Suprapubic skin (tissue), 4 donors: ENCODE measurements at regions not wholly inside any gene's neighbourhood (a gene's known extent, or its start where the extent isn't known, plus 50 kb on each side); places are given as distances from the start of the nearest gene placed in this dataset.

Experiments
- DNase-seq, 2 donors: peaks; one replicate each; pipeline ENCODE4 v3.0.0-alpha.2; 2019; ENCODE audit warnings: low spot score in 2 of 2
- H3K27ac ChIP-seq: fragments of 200-600 bp; sonication (generic); one replicate; pipeline ENCODE4 v1.5.1; 2019
- H3K27me3 ChIP-seq: fragments of 200-600 bp; sonication (generic); one replicate; pipeline ENCODE4 v1.5.1; 2019
- H3K36me3 ChIP-seq: fragments of 200-600 bp; sonication (generic); one replicate; pipeline ENCODE4 v1.5.1; 2019
- H3K4me1 ChIP-seq: fragments of 200-600 bp; sonication (generic); one replicate; pipeline ENCODE4 v1.5.1; 2019
- H3K4me3 ChIP-seq: fragments of 200-600 bp; sonication (generic); one replicate; pipeline ENCODE4 v1.5.1; 2019; ENCODE audit warnings: mild to moderate bottlenecking
- H3K9me3 ChIP-seq: fragments of 200-600 bp; sonication (generic); one replicate; pipeline ENCODE4 v1.5.1; 2019
- CTCF ChIP-seq, 2 donors: fragments of 200-600 bp in 1 of 2; fragments of 450-650 bp in 1 of 2; sonication (generic) in 1 of 2; IDR thresholded peaks; one replicate each; pipeline ENCODE4 v1.5.1; 2016 to 2019; ENCODE audit warnings: antibody characterized with exemption in 2 of 2, mild to moderate bottlenecking in 1 of 2, moderate library complexity in 1 of 2
- EP300 ChIP-seq: sonication (generic); formaldehyde crosslinking; IDR thresholded peaks from one replicate; pipeline ENCODE4 v1.6.1; 2017; ENCODE audit warnings: antibody characterized with exemption
- POLR2A ChIP-seq, 2 donors: fragments of 450-650 bp; IDR thresholded peaks; one replicate each; pipeline ENCODE4 v1.6.1; 2017; ENCODE audit warnings: antibody characterized with exemption in 2 of 2, mild to moderate bottlenecking in 2 of 2, moderate library complexity in 2 of 2
- POLR2AphosphoS5 ChIP-seq, 3 donors: sonication (generic); formaldehyde crosslinking; IDR thresholded peaks; one replicate each; pipeline ENCODE4 v1.6.1; 2017; ENCODE audit warnings: antibody characterized with exemption in 3 of 3
- WGBS: methylation state at CpG from one replicate; pipeline ENCODE4 v1.1.5; 2018; 5-methylcytosine and 5-hydroxymethylcytosine counted together

DNA sequence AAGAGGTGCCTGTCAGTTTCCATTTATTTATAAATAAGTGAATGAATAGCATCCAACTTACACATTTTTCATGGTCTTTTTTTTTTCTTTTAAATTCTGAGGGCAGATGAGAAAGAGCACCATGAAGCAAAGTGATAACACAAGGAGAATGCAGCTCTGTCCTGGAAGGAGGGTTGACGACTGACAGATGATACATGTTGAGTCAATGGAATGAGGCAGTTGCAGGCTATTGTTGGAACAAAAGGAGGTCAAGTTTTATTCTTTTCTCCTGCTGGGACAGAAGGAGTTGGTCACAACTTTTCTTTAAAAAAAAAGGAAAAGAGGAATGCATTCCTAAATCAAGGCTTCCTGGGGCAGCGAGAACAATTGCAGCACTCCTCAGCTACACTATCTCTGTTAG, 119.9 kb upstream of the PLEKHG7 start:
- no peaks in the 10 kb centered on the region for H3K9me3 ChIP-seq
- H3K27ac ChIP-seq: no peak overlapping the region
- WGBS: 84% methylated on average over 2 of the region's 2 CpGs
- no peaks in the 10 kb centered on the region for H3K27me3 ChIP-seq
- H3K4me3 ChIP-seq: no peak overlapping the region
- DNase-seq: no peak
- no peak for TF ChIP-seq CTCF (IDR thresholded peaks at IDR 0.05)
- TF ChIP-seq POLR2A (IDR thresholded peaks at IDR 0.05): no peak
- no peak for TF ChIP-seq POLR2AphosphoS5 (IDR thresholded peaks at IDR 0.05)
- no peak for TF ChIP-seq EP300
- no peaks in the 10 kb centered on the region for H3K4me1 ChIP-seq
- H3K36me3 ChIP-seq: no peaks in the 10 kb centered on the region

DNA sequence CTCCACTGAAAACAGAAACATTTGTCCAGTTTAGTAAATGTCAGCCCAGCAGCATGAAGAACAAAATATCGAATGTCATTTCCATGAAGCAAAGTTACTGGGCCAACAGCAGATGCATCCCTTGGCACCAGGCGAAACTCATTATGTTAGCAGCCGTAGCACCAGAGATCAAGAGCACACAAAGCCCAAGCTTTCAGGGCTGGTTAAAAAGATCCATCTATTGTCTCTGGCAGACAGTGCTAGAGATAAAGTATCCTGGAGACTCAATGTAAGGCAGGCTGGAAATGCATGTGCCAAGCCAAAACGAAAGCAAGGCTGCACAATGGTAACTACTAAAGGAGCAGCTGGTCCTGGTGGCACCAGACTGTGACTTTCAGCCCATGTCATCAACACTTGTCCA, 120.3 kb upstream of the PLEKHG7 start:
- Histone ChIP-seq H3K4me1 (no peaks in the 10 kb centered on the region), H3K9me3 (no peaks in the 10 kb centered on the region), H3K36me3 (no peaks in the 10 kb centered on the region), H3K27ac (no peak overlapping the region), H3K27me3 (no peaks in the 10 kb centered on the region), H3K4me3 (no peak overlapping the region)
- TF ChIP-seq EP300 (no peak), POLR2A (IDR thresholded peaks at IDR 0.05) (no peak), CTCF (IDR thresholded peaks at IDR 0.05) (no peak), POLR2AphosphoS5 (IDR thresholded peaks at IDR 0.05) (no peak)
- DNase-seq: no peak
- whole genome bisulfite sequencing: 75% methylated on average over 4 of the region's 4 CpGs

DNA sequence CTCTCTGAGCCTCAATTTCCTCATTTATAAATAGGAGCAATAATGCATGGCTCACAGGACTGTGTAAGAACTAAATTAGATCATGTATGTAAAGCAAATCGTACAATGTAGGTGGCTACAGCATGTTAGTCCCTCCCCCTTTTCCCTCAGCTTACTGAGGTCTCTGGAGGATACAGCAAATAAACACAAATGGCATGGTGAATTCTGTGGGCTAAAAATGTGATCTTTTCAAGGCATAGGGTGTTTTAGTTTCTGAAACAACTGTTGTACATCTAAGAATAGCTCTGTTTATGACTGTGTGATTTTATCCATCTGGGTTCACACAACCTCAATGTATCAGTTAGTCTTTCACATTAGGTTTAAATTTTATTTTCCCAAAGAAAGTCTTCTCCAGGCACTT, 121.2 kb upstream of the PLEKHG7 start:
- H3K27ac ChIP-seq: no peak overlapping the region
- WGBS: 70% methylated on average over 1 of the region's 1 CpG
- no peaks in the 10 kb centered on the region for H3K27me3 ChIP-seq
- no peaks in the 10 kb centered on the region for H3K36me3 ChIP-seq
- no peaks in the 10 kb centered on the region for H3K9me3 ChIP-seq
- H3K4me1 ChIP-seq: no peaks in the 10 kb centered on the region
- no peak for DNase-seq
- no peak overlapping the region for H3K4me3 ChIP-seq
- TF ChIP-seq CTCF (IDR thresholded peaks at IDR 0.05) (no peak), POLR2AphosphoS5 (IDR thresholded peaks at IDR 0.05) (no peak), POLR2A (IDR thresholded peaks at IDR 0.05) (no peak), EP300 (no peak)

- Histone ChIP-seq H3K4me1 (peaks cover 12% of the 10 kb centered on the region), H3K9me3 (no peaks in the 10 kb centered on the region), H3K27ac (no peak overlapping the region), H3K27me3 (no peaks in the 10 kb centered on the region), H3K36me3 (no peaks in the 10 kb centered on the region), H3K4me3 (no peak overlapping the region)
- no peak for TF ChIP-seq CTCF (IDR thresholded peaks at IDR 0.05)
- TF ChIP-seq EP300: no peak
- no peak for DNase-seq
- WGBS: 91% methylated on average over 6 of the region's 6 CpGs
Observed at GRCh38 chr12:92574911-92575570, 127.7 kb upstream of the PLEKHG7 start.

DNA sequence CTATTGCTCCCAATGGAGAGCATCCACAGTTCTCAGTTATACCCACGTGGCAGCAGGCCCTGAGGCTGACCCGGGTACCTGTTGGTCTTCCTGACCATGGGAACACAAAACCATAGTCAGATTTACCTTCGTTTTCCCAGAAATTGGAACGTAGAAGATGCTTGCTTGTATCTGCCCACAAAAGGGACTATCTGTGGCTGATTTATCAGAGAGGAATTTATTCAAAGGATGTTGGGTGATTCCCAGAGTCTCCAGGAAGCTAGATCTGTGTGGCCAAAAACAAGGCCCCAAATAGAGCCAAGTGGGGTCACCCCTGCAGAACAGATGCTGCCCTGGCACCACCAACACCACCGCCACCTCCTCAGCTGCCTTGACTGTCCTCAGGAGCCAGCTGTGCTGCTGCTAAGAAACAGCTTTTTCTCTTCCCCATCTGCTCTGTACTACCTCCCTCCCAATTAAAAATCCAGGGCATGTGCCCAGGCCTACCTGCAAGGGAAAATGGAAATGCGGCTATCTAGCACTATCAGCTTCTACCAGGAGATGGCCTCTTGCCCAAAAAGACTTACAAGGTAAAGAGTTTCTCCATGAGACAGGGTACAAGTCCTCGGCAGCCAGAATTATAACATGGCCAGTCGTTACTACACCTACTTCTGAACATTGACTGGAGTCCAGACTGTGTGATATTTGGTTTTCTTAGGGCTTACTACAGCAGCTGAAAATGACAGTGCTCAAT, 128.6 kb upstream of the PLEKHG7 start:
- 61% methylated on average over 8 of the region's 8 CpGs for WGBS
- TF ChIP-seq POLR2A (IDR thresholded peaks at IDR 0.05): no peak
- TF ChIP-seq EP300: no peak
- no peak for TF ChIP-seq POLR2AphosphoS5 (IDR thresholded peaks at IDR 0.05)
- no peak for TF ChIP-seq CTCF (IDR thresholded peaks at IDR 0.05)
- DNase-seq: no peak
- Histone ChIP-seq H3K4me3 (no peak overlapping the region), H3K36me3 (no peaks in the 10 kb centered on the region), H3K4me1 (peaks cover 17% of the 10 kb centered on the region), H3K27ac (no peak overlapping the region), H3K27me3 (no peaks in the 10 kb centered on the region), H3K9me3 (no peaks in the 10 kb centered on the region)
